Heart right ventricle (tissue), 16 donors: ENCODE measurements at regions not wholly inside any gene's neighbourhood (a gene's known extent, or its start where the extent isn't known, plus 50 kb on each side); places are given as distances from the start of the nearest gene placed in this dataset.

Experiments used
- ATAC-seq, 8 donors: fragments of 200-7000 bp; cut with Tn5 transposase; one replicate each; pipeline ENCODE4 v1.9.1; 2020; ENCODE audit warnings: mild to moderate bottlenecking in 8 of 8, moderate library complexity in 8 of 8, moderate number of reproducible peaks in 1 of 8
- DNase-seq, 2 donors: peaks; one replicate each; pipeline ENCODE4 v3.0.0-alpha.2; 2020
- H3K27ac ChIP-seq, 10 donors: fragments of 200-600 bp; sonication (generic) in 2 of 10; one replicate each; pipeline versions ENCODE4 v1.5.0 to v1.8.0; 2020 to 2022; ENCODE audit warnings: mild to moderate bottlenecking in 3 of 10
- H3K27me3 ChIP-seq, 7 donors: fragments of 200-600 bp; one replicate each; pipeline ENCODE4 v1.8.0; 2021 to 2022; ENCODE audit warnings: mild to moderate bottlenecking in 2 of 7
- H3K36me3 ChIP-seq, 9 donors: fragments of 200-600 bp; sonication (generic) in 1 of 9; one replicate each; pipeline versions ENCODE4 v1.5.0 to v1.8.0; 2020 to 2022; ENCODE audit warnings: mild to moderate bottlenecking in 2 of 9
- H3K4me1 ChIP-seq, 9 donors: fragments of 200-600 bp; sonication (generic) in 1 of 9; one replicate each; pipeline versions ENCODE4 v1.5.0 to v1.8.0; 2020 to 2022; ENCODE audit warnings: mild to moderate bottlenecking in 4 of 9
- H3K4me3 ChIP-seq, 10 donors: fragments of 200-600 bp; sonication (generic) in 2 of 10; one replicate each; pipeline versions ENCODE4 v1.5.0 to v1.8.0; 2020 to 2022; ENCODE audit warnings: mild to moderate bottlenecking in 7 of 10, moderate library complexity in 2 of 10
- H3K9me3 ChIP-seq, 11 donors: fragments of 200-600 bp in 10 of 11; sonication (generic) in 2 of 11; one replicate each; pipeline versions ENCODE4 v1.5.0 to v1.8.0; 2013 to 2022; ENCODE audit warnings: mild to moderate bottlenecking in 2 of 11, control low read depth in 1 of 11, moderate library complexity in 1 of 11
- CTCF ChIP-seq, 9 donors: fragments of 200-600 bp; sonication (generic) in 2 of 9; IDR thresholded peaks; one replicate each; pipeline versions ENCODE4 v1.5.0 to v1.8.0; 2021 to 2022; ENCODE audit warnings: antibody characterized with exemption in 9 of 9, mild to moderate bottlenecking in 5 of 9, moderate library complexity in 1 of 9
- WGBS, 2 donors: extraction: QIAGEN DNeasy Blood & Tissue Kit; methylation state at CpG; one replicate each; pipeline ENCODE4 v1.1.7; 2013; ENCODE audit warnings: inconsistent platforms in 1 of 2; 5-methylcytosine and 5-hydroxymethylcytosine counted together
- intact Hi-C, 10 donors: fragments of 100-400 bp; cut with DNase I; formaldehyde crosslinking; loops; one replicate each; pipeline versions ENCODE4 v1.11.1 to v1.14.2; 2022
- donor health status: Arrhythmogenic right ventricular cardiomyopathy.
- donor health status: ischemic (EF 13 %, LVEDD 7.1; RV severe dilation, severe dysfunction).
- donor health status: healthy with polysubstance abuse.
- donor health status: DM: no; HTN: yes; CAD: no.
- donor health status: DM: no; HTN: no; CAD: no.
- donor health status: ischemic (EF 25% LVEDD 6.9; RV normal size, moderate dysfunction).
- donor health status: ischemic (EF 25% LVEDD 5.7; RV mildly dilated, moderate dysfunction).
- donor health status: healthy.
- donor health status: DM: yes; HTN: yes; CAD: no.
- donor health status: Ischemic cardiomyopathy.
- donor health status: ischemic (EF 35%, LVEDD 5.7; RV mildly dilated, moderate dysfunction).
- donor health status: nonischemic (EF 11% LVEDD 7.7; RV severe dilation, severe dysfunction).
- donor health status: DM: yes; HTN: yes; CAD: no.
- donor health status: PGD.
- donor health status: ischemic (EF 29% LVEDD 5.4; RV normal size, mild dysfunction).
- donor health status: nonischemic (EF 23%, LVEDD 6.1; RV moderate dilation, normal function).

DNA sequence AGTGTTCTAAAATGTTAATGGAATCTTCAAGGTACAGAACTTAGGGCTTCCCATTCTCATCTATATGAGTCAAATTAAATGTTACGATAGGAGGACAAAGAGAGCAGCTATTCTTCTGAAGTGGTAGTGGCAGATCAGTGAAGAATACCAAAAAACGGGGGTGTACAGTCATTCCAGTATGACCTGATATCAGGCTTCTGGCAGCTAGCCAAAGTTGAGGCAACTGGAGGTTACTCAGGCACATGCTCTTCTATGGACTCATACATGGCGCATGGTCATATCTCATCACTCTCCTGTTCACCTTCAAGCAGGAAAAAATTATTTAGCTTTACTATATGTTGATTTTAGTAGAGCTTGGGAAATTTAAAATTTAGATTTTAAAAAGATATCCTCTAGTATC is 1608.8 kb downstream of the GRIK2 start:
- no peaks in the 10 kb centered on the region for H3K27me3 ChIP-seq
- no peaks in the 10 kb centered on the region for H3K4me1 ChIP-seq
- intact Hi-C loops = no loop called here
- ATAC-seq (no peak), DNase-seq (no peak)
- no peak overlapping the region for H3K4me3 ChIP-seq
- no peak for TF ChIP-seq CTCF (IDR thresholded peaks at IDR 0.05)
- 59 to 62% methylated on average over 3 of the region's 3 CpGs for WGBS, 2 donors
- H3K27ac ChIP-seq = no peak overlapping the region
- H3K36me3 ChIP-seq = no peaks in the 10 kb centered on the region
- H3K9me3 ChIP-seq = peaks cover 0 to 8% (median 0%) of the 10 kb centered on the region in 11 donors

- H3K27me3 ChIP-seq = no peaks in the 10 kb centered on the region
- 81 to 82% methylated on average over 1 of the region's 1 CpG for WGBS, 2 donors
- intact Hi-C loops = no loop called here
- ATAC-seq = no peak
- H3K4me1 ChIP-seq = no peaks in the 10 kb centered on the region
- peaks cover 0 to 4% (median 0%) of the 10 kb centered on the region in 11 donors for H3K9me3 ChIP-seq
- no peak for DNase-seq
- H3K27ac ChIP-seq = no peak overlapping the region
- no peak for TF ChIP-seq CTCF (IDR thresholded peaks at IDR 0.05)
- no peaks in the 10 kb centered on the region for H3K36me3 ChIP-seq
- no peak overlapping the region for H3K4me3 ChIP-seq
Measured at GRCh38 chr6:103001724-103002123, 1608.2 kb downstream of the GRIK2 start.

DNA sequence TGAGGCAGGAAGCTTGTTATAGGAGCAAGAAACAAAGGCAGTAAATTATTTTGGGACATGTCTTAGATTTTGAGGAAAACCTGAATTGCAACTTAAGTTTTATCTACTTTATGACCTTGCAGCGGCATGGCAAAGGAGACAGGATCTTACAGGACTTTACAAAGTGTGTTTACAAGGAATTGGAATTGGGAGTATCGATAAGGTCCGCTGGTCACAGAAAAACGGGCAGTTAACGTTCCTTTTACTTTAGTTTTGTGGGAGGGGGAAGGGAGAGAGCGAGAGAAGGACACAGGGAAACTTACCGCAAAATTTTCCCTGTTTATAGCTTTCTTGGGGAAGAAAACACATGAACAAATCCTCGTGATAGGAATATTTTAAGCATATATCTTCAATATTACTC is 1607.2 kb downstream of the GRIK2 start:
- WGBS, 2 donors = 34 to 38% methylated on average over 8 of the region's 8 CpGs
- no peaks in the 10 kb centered on the region for H3K4me1 ChIP-seq
- peaks cover 0 to 3% (median 0%) of the 10 kb centered on the region in 11 donors for H3K9me3 ChIP-seq
- no peak overlapping the region for H3K27ac ChIP-seq
- DNase-seq = no peak
- intact Hi-C loops = no loop called here
- H3K4me3 ChIP-seq = no peak overlapping the region
- H3K36me3 ChIP-seq = no peaks in the 10 kb centered on the region
- no peak for TF ChIP-seq CTCF (IDR thresholded peaks at IDR 0.05)
- ATAC-seq = no peak
- H3K27me3 ChIP-seq = no peaks in the 10 kb centered on the region

- DNase-seq = no peak
- ATAC-seq = no peak
- intact Hi-C loops = no loop called here
- no peak for TF ChIP-seq CTCF (IDR thresholded peaks at IDR 0.05)
- Histone ChIP-seq H3K9me3 (peaks cover 0 to 3% (median 0%) of the 10 kb centered on the region in 11 donors), H3K36me3 (no peaks in the 10 kb centered on the region), H3K4me1 (no peaks in the 10 kb centered on the region), H3K4me3 (no peak overlapping the region), H3K27me3 (no peaks in the 10 kb centered on the region), H3K27ac (no peak overlapping the region)
Measured at GRCh38 chr6:102995491-102995890, 1602.0 kb downstream of the GRIK2 start.

- TF ChIP-seq CTCF (IDR thresholded peaks at IDR 0.05) = no peak
- Histone ChIP-seq H3K4me3 (no peak overlapping the region), H3K27ac (no peak overlapping the region), H3K36me3 (no peaks in the 10 kb centered on the region), H3K9me3 (peaks cover 0 to 3% (median 0%) of the 10 kb centered on the region in 11 donors), H3K4me1 (no peaks in the 10 kb centered on the region), H3K27me3 (no peaks in the 10 kb centered on the region)
- intact Hi-C loops = no loop called here
- 88 to 89% methylated on average over 1 of the region's 1 CpG for WGBS, 2 donors
- DNase-seq (no peak), ATAC-seq (no peak)
Measured at GRCh38 chr6:102994866-102995265, 1601.4 kb downstream of the GRIK2 start.
